ENCODE measurements at regions not wholly inside any gene's neighbourhood (a gene's known extent, or its start where the extent isn't known, plus 50 kb on each side); places are given as distances from the start of the nearest gene placed in this dataset.

DNA sequence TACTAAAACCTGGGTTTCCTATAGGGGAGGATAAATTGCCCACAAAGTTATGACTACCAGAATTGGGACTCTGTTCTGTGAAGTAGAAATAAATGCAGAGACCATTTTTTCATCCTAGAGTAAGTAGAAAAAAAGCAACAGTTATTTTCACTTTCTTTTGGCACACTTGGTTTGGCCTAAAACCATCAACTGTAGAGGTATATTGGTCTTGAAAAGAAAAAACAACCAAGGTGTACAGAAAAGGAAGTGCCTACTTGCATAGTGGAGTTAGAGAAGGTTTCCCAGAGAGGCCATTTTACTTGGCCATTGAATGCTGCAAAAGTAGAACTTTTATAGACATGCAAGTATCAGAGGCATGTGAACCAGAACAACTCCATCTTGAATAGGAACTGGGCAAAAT, 89.4 kb upstream of the TACR1 start:
- no peak overlapping the region for H3K27ac ChIP-seq (ENCODE audit: insufficient read depth, low read length)
- no peaks in the 10 kb centered on the region for H4K20me1 ChIP-seq (ENCODE audit: control insufficient read depth, extremely low read depth, insufficient read depth, low read length)
- H3K36me3 ChIP-seq (ENCODE audit: control insufficient read depth, insufficient read depth, low read length): no peaks in the 10 kb centered on the region
- peaks cover 2% of the 10 kb centered on the region for H3K4me1 ChIP-seq (ENCODE audit: control insufficient read depth, extremely low read depth, insufficient read depth, low read length)
- H3K9me3 ChIP-seq (ENCODE audit: control insufficient read depth, insufficient read depth, low read depth, low read length): no peaks in the 10 kb centered on the region
- TF ChIP-seq, protein P1, sequence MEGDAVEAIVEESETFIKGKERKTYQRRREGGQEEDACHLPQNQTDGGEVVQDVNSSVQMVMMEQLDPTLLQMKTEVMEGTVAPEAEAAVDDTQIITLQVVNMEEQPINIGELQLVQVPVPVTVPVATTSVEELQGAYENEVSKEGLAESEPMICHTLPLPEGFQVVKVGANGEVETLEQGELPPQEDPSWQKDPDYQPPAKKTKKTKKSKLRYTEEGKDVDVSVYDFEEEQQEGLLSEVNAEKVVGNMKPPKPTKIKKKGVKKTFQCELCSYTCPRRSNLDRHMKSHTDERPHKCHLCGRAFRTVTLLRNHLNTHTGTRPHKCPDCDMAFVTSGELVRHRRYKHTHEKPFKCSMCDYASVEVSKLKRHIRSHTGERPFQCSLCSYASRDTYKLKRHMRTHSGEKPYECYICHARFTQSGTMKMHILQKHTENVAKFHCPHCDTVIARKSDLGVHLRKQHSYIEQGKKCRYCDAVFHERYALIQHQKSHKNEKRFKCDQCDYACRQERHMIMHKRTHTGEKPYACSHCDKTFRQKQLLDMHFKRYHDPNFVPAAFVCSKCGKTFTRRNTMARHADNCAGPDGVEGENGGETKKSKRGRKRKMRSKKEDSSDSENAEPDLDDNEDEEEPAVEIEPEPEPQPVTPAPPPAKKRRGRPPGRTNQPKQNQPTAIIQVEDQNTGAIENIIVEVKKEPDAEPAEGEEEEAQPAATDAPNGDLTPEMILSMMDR (conservative IDR thresholded peaks at IDR 0.05 in 1 of 2, IDR thresholded peaks at IDR 0.05 in 1 of 2; ENCODE audit: low read depth in 1 of 2, low read length in 2 of 2): no peak
- TF ChIP-seq EZH2 (IDR thresholded peaks at IDR 0.05; ENCODE audit: low read length, missing control alignments): no peak
- DNase-seq (ENCODE audit: low read depth in 2 of 2): no peak
- no peak overlapping the region for H2AFZ ChIP-seq (ENCODE audit: low read length)
- H3K9ac ChIP-seq (ENCODE audit: insufficient read depth, low read length): no peak overlapping the region
- H3K79me2 ChIP-seq (ENCODE audit: control insufficient read depth, insufficient read depth, low read length): no peaks in the 10 kb centered on the region
- no peak overlapping the region for H3K4me2 ChIP-seq (ENCODE audit: extremely low read depth, insufficient read depth, low read length)
- H3K4me3 ChIP-seq (replicated peaks in 1 of 4; ENCODE audit: control extremely low read depth in 1 of 4, insufficient read depth in 1 of 4, low read depth in 3 of 4, low read length in 4 of 4): no peak overlapping the region
- no peaks in the 10 kb centered on the region for H3K27me3 ChIP-seq (ENCODE audit: control insufficient read depth, insufficient read depth, low read length)

GRCh38 chr2:75287624-75288316, 88.5 kb upstream of the TACR1 start:
- H3K4me3 ChIP-seq (replicated peaks in 1 of 4; ENCODE audit: control extremely low read depth in 1 of 4, insufficient read depth in 1 of 4, low read depth in 3 of 4, low read length in 4 of 4): no peak overlapping the region
- no peak overlapping the region for H2AFZ ChIP-seq (ENCODE audit: low read length)
- no peaks in the 10 kb centered on the region for H3K9me3 ChIP-seq (ENCODE audit: control insufficient read depth, insufficient read depth, low read depth, low read length)
- TF ChIP-seq, protein P1 (conservative IDR thresholded peaks at IDR 0.05 in 1 of 2, IDR thresholded peaks at IDR 0.05 in 1 of 2; ENCODE audit: low read depth in 1 of 2, low read length in 2 of 2): no peak
- no peak for TF ChIP-seq EZH2 (IDR thresholded peaks at IDR 0.05; ENCODE audit: low read length, missing control alignments)
- no peak overlapping the region for H3K4me2 ChIP-seq (ENCODE audit: extremely low read depth, insufficient read depth, low read length)
- H3K4me1 ChIP-seq (ENCODE audit: control insufficient read depth, extremely low read depth, insufficient read depth, low read length): peaks cover 2% of the 10 kb centered on the region
- H3K27me3 ChIP-seq (ENCODE audit: control insufficient read depth, insufficient read depth, low read length): no peaks in the 10 kb centered on the region
- no peaks in the 10 kb centered on the region for H3K36me3 ChIP-seq (ENCODE audit: control insufficient read depth, insufficient read depth, low read length)
- no peak for DNase-seq (ENCODE audit: low read depth in 2 of 2)
- no peak overlapping the region for H3K9ac ChIP-seq (ENCODE audit: insufficient read depth, low read length)
- no peaks in the 10 kb centered on the region for H3K79me2 ChIP-seq (ENCODE audit: control insufficient read depth, insufficient read depth, low read length)
- H3K27ac ChIP-seq (ENCODE audit: insufficient read depth, low read length): no peak overlapping the region
- H4K20me1 ChIP-seq (ENCODE audit: control insufficient read depth, extremely low read depth, insufficient read depth, low read length): no peaks in the 10 kb centered on the region

DNA sequence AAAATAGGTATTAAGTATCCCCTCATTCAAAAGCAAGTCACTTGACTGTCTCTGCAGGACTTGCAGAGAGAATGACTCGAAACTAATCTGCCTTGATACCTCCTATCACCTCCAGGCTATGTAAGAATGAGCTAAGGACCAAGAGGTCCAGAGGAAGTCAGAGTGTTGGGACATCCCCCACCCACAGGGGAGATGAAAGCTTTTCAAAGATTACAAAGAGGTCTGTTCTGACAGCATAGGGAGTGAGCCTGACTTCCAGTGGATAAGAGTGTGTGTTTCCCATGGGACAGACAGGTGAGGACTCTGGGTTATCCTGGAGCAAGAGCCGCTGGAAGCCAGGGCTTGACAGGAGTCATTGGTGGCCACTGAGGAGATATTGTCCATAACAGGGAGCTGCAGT, 85.0 kb upstream of the TACR1 start:
- Histone ChIP-seq H3K4me3 (replicated peaks in 1 of 4; ENCODE audit: control extremely low read depth in 1 of 4, insufficient read depth in 1 of 4, low read depth in 3 of 4, low read length in 4 of 4) (no peak overlapping the region), H3K79me2 (ENCODE audit: control insufficient read depth, insufficient read depth, low read length) (no peaks in the 10 kb centered on the region), H3K36me3 (ENCODE audit: control insufficient read depth, insufficient read depth, low read length) (no peaks in the 10 kb centered on the region)

More for the DNA sequence above, 85.0 kb upstream of the TACR1 start:
- H3K27me3 ChIP-seq (ENCODE audit: control insufficient read depth, insufficient read depth, low read length): no peaks in the 10 kb centered on the region
- no peak overlapping the region for H2AFZ ChIP-seq (ENCODE audit: low read length)
- H4K20me1 ChIP-seq (ENCODE audit: control insufficient read depth, extremely low read depth, insufficient read depth, low read length): no peaks in the 10 kb centered on the region
- no peak for DNase-seq (ENCODE audit: low read depth in 2 of 2)
- H3K27ac ChIP-seq (ENCODE audit: insufficient read depth, low read length): no peak overlapping the region
- no peaks in the 10 kb centered on the region for H3K9me3 ChIP-seq (ENCODE audit: control insufficient read depth, insufficient read depth, low read depth, low read length)
- no peak overlapping the region for H3K9ac ChIP-seq (ENCODE audit: insufficient read depth, low read length)
- no peak overlapping the region for H3K4me2 ChIP-seq (ENCODE audit: extremely low read depth, insufficient read depth, low read length)
- TF ChIP-seq EZH2 (IDR thresholded peaks at IDR 0.05; ENCODE audit: low read length, missing control alignments): no peak
- TF ChIP-seq, protein P1 (conservative IDR thresholded peaks at IDR 0.05 in 1 of 2, IDR thresholded peaks at IDR 0.05 in 1 of 2; ENCODE audit: low read depth in 1 of 2, low read length in 2 of 2): no peak
- H3K4me1 ChIP-seq (ENCODE audit: control insufficient read depth, extremely low read depth, insufficient read depth, low read length): no peaks in the 10 kb centered on the region

Data from fibroblast of lung (primary cell).